ENCODE measurements at regions not wholly inside any gene's neighbourhood (a gene's known extent, or its start where the extent isn't known, plus 50 kb on each side); places are given as distances from the start of the nearest gene placed in this dataset.
"Not testable (repeated sequence)": the region's sequence is repeated elsewhere in the genome, so short reads cannot be mapped to it uniquely, and the experiment has no call there.

DNA sequence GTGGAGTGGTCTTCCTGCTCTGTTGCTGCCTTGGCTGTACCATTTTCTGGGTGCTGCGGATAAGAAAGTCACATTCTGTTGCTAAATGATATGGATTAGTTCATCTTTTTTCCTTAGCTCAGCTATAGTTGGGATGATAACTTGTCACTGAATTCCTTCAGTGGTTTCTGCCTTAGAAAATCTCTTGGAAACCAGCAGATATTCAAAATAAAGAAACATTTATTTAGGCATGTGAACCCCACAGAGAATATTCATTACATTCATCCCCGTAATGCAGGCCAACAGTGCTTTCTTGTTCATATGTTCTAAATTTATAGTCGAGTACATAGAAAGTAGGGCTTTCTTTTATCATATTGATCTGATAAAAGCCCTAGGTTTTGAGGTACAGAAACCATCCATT, 151.3 kb downstream of the CYB561 start:
- TF ChIP-seq, protein P1, sequence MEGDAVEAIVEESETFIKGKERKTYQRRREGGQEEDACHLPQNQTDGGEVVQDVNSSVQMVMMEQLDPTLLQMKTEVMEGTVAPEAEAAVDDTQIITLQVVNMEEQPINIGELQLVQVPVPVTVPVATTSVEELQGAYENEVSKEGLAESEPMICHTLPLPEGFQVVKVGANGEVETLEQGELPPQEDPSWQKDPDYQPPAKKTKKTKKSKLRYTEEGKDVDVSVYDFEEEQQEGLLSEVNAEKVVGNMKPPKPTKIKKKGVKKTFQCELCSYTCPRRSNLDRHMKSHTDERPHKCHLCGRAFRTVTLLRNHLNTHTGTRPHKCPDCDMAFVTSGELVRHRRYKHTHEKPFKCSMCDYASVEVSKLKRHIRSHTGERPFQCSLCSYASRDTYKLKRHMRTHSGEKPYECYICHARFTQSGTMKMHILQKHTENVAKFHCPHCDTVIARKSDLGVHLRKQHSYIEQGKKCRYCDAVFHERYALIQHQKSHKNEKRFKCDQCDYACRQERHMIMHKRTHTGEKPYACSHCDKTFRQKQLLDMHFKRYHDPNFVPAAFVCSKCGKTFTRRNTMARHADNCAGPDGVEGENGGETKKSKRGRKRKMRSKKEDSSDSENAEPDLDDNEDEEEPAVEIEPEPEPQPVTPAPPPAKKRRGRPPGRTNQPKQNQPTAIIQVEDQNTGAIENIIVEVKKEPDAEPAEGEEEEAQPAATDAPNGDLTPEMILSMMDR (conservative IDR thresholded peaks at IDR 0.05) = no peak
- no peak overlapping the region for H3K27ac ChIP-seq

DNA sequence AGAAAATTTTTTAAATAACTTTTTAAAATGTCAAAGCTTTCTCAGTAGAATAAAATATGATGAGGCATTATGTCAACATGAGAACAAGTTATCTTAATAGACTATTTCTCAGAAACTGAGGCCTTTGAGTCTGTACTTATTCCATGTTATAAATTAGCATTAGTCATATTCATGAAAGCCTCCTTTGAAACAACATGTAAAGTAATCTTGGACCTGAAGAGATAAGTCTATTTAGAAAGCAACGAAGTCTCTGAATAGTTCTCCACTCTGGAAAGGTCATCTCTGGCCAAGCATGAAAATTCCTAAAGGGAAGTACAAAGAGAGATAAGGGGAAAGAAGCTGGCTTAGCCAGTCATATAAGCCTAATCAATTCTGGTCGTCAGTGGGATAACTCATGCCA, 150.8 kb downstream of the CYB561 start:
- TF ChIP-seq, protein P1 (conservative IDR thresholded peaks at IDR 0.05) = no peak
- no peak overlapping the region for H3K27ac ChIP-seq

- no peak overlapping the region for H3K27ac ChIP-seq
- TF ChIP-seq, protein P1 (conservative IDR thresholded peaks at IDR 0.05) = no peak
Measured at GRCh38 chr17:63295839-63296590, 150.1 kb downstream of the CYB561 start.

GRCh38 chr17:63298916-63299315, 147.2 kb downstream of the CYB561 start:
- not testable (repeated sequence) for H3K27ac ChIP-seq

DNA sequence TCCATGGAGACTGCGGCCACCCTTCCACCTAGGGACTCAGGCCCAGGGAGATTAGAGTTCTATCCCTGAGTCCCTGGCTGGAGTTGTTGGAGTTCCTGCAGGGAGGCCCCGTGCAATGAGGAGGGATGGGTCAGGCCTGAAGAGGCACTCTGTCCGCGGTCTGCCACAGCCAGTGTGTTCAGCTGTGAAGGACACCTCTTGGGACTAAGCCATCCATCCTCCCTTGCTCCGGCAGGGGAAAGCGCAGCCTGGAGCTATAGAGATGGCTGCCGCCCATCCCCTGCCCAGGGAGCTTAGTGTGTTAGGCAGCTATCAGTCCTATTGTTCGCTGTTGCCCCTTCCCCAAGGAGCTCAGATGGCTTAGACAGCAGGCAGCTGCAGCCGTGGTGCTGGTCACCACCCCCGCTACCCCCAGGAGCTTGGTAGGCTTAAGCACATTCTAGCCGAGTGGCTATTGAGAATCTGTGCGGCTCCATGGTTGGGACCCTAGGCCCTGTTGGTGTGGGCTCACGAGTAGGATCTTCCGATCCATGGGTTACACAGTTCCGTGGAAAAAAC, 141.3 kb downstream of the CYB561 start:
- H3K27ac ChIP-seq = no peak overlapping the region
- TF ChIP-seq, protein P1 (conservative IDR thresholded peaks at IDR 0.05) = no peak

DNA sequence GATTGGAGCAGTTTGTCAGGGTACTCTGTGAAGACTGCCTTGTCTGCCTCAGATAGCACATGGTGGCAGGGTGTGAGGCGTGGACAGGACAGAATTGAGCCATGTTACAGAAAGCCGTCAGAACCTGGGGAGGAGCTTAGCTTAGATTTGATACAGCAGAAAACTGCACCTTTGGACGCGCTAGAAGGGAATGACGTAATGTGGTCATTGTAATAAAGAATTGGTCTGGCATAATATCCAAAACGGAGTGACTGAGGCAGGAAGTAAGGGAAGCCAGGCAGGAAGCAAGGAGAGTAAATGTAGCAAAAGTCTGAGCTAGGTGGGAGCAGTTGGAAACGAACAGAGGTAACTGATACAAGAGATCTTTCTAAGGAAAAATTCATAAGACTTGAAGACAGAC, 140.2 kb downstream of the CYB561 start:
- no peak overlapping the region for H3K27ac ChIP-seq
- TF ChIP-seq, protein P1 (conservative IDR thresholded peaks at IDR 0.05) = no peak

- TF ChIP-seq, protein P1 (conservative IDR thresholded peaks at IDR 0.05) = no peak
- H3K27ac ChIP-seq = no peak overlapping the region
Measured at GRCh38 chr17:63306855-63307254, 139.3 kb downstream of the CYB561 start.

DNA sequence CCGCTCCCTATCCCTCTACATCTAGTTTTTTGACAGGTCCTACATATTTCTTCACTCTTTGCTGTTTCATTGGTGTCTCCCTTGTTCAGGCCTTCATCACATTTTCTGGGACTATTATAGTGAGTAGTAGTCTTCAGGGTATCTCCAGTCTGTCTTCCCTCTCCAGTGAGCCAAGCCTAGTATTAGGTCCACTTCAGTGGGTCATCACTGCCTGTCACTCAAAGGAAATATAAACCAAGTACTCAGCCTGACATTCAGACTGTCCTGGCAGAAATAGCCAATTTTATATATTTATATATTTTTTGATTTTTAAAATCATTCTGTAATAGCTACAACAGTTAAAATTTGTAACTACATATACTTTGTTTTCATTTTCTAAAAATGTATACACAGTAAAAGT, 137.8 kb downstream of the CYB561 start:
- H3K27ac ChIP-seq = 0 out of 2 replicates have a peak overlapping the region, but pooled peaks have one; percentile 9

More for the DNA sequence above, 137.8 kb downstream of the CYB561 start:
- TF ChIP-seq, protein P1 (conservative IDR thresholded peaks at IDR 0.05) = no peak
